Trophoblast cell (in vitro differentiated cells and primary cell): ENCODE measurements at regions not wholly inside any gene's neighbourhood (a gene's known extent, or its start where the extent isn't known, plus 50 kb on each side); places are given as distances from the start of the nearest gene placed in this dataset.

ENCODE experiments used
- DNase-seq, 2 donors: peaks; one replicate each; pipeline ENCODE4 v3.0.0-alpha.2; 2016
- H2AFZ ChIP-seq: 2 replicates; pipeline ENCODE4 v1.6.1; 2013; ENCODE audit warnings: low read length, moderate library complexity, mild to moderate bottlenecking; ENCODE audit not compliant: insufficient read depth, poor library complexity
- H2AK5ac ChIP-seq: 2 replicates; pipeline ENCODE4 v1.6.1; 2013; ENCODE audit warnings: mild to moderate bottlenecking, low read length
- H2BK120ac ChIP-seq: 2 replicates; pipeline ENCODE4 v1.6.1; 2013; ENCODE audit warnings: low read length, mild to moderate bottlenecking, moderate library complexity; ENCODE audit not compliant: insufficient read depth, poor library complexity
- H2BK12ac ChIP-seq: 2 replicates; pipeline ENCODE4 v1.6.1; 2013; ENCODE audit warnings: mild to moderate bottlenecking, low read length, moderate library complexity
- H2BK5ac ChIP-seq: 2 replicates; pipeline ENCODE4 v1.6.1; 2013; ENCODE audit warnings: low read length, low read depth, moderate library complexity, mild to moderate bottlenecking; ENCODE audit not compliant: poor library complexity
- H3K14ac ChIP-seq: 2 replicates; pipeline ENCODE4 v1.6.1; 2013; ENCODE audit warnings: mild to moderate bottlenecking, low read length
- H3K18ac ChIP-seq: 2 replicates; pipeline ENCODE4 v1.6.1; 2013; ENCODE audit warnings: mild to moderate bottlenecking, low read length
- H3K23ac ChIP-seq: 2 replicates; pipeline ENCODE4 v1.6.1; 2013; ENCODE audit warnings: low read length
- H3K27ac ChIP-seq: 2 replicates; pipeline ENCODE4 v1.5.1; 2013; ENCODE audit warnings: low read depth, mild to moderate bottlenecking, inconsistent platforms, low read length, moderate library complexity
- H3K27me3 ChIP-seq: 2 replicates; pipeline ENCODE4 v1.6.1; 2013; ENCODE audit warnings: inconsistent platforms, mild to moderate bottlenecking, low read length, moderate library complexity; ENCODE audit not compliant: insufficient read depth
- H3K36me3 ChIP-seq, 2 experiments: 1 replicate in 1 of 2; 2 replicates in 1 of 2; pipeline ENCODE4 v1.6.1; 2013; ENCODE audit warnings: low read length in 2 of 2, mild to moderate bottlenecking in 2 of 2, moderate library complexity in 1 of 2; ENCODE audit not compliant: insufficient read depth in 2 of 2, control insufficient read depth in 1 of 2
- H3K4ac ChIP-seq: 2 replicates; pipeline ENCODE4 v1.6.1; 2013; ENCODE audit warnings: low read depth, mild to moderate bottlenecking, low read length, moderate library complexity
- H3K4me1 ChIP-seq, 2 experiments: 1 replicate in 1 of 2; 2 replicates in 1 of 2; pipeline ENCODE4 v1.6.1; 2013; ENCODE audit warnings: low read length in 2 of 2, mild to moderate bottlenecking in 2 of 2, moderate library complexity in 1 of 2; ENCODE audit not compliant: insufficient read depth in 2 of 2, control insufficient read depth in 1 of 2
- H3K4me2 ChIP-seq: 2 replicates; pipeline ENCODE4 v1.6.1; 2013; ENCODE audit warnings: inconsistent platforms, mild to moderate bottlenecking, low read length, moderate library complexity
- H3K4me3 ChIP-seq: 2 replicates; pipeline ENCODE4 v1.5.1; 2013; ENCODE audit warnings: mild to moderate bottlenecking, low read depth, low read length, inconsistent platforms
- H3K79me1 ChIP-seq: one replicate; pipeline ENCODE4 v1.6.1; 2013; ENCODE audit warnings: low read length
- H3K79me2 ChIP-seq: 2 replicates; pipeline ENCODE4 v1.6.1; 2013; ENCODE audit warnings: low read length, mild to moderate bottlenecking; ENCODE audit not compliant: control insufficient read depth, insufficient read depth, poor library complexity
- H3K9ac ChIP-seq: 2 replicates; pipeline ENCODE4 v1.6.1; 2013; ENCODE audit warnings: mild to moderate bottlenecking, low read length
- H3K9me3 ChIP-seq: 2 replicates; pipeline ENCODE4 v1.6.1; 2013; ENCODE audit warnings: low read depth, mild to moderate bottlenecking, control low read depth, inconsistent platforms, low read length; ENCODE audit not compliant: insufficient read depth
- H4K12ac ChIP-seq: 2 replicates; pipeline ENCODE4 v1.6.1; 2013; ENCODE audit warnings: low read depth, mild to moderate bottlenecking, low read length, moderate library complexity
- H4K8ac ChIP-seq: 2 replicates; pipeline ENCODE4 v1.6.1; 2013; ENCODE audit warnings: low read depth, mild to moderate bottlenecking, low read length, moderate library complexity
- H4K91ac ChIP-seq: one replicate; pipeline ENCODE4 v1.6.1; 2013; ENCODE audit warnings: low read depth, mild to moderate bottlenecking, low read length, moderate library complexity
- WGBS: extraction: QIAGEN DNeasy Blood & Tissue Kit; methylation state at CpG from one replicate; pipeline ENCODE4 v1.1.7; 2013; ENCODE audit warnings: missing lambda C conversion rate; ENCODE audit not compliant: insufficient read length, insufficient coverage; ENCODE audit errors: extremely low coverage; 5-methylcytosine and 5-hydroxymethylcytosine counted together

- H3K27me3 ChIP-seq, result no peaks in the 10 kb centered on the region
- no peak overlapping the region for H3K4me2 ChIP-seq
- no peak overlapping the region for H4K12ac ChIP-seq
- no peak overlapping the region for H2BK12ac ChIP-seq
- no peak overlapping the region for H2BK5ac ChIP-seq
- no peak for DNase-seq
- H3K9ac ChIP-seq, result no peak overlapping the region
- H3K79me2 ChIP-seq, result no peaks in the 10 kb centered on the region
- no peak overlapping the region for H3K18ac ChIP-seq
- no peak overlapping the region for H3K4me3 ChIP-seq
- no peaks in the 10 kb centered on the region for H3K79me1 ChIP-seq
- H3K4ac ChIP-seq, result no peak overlapping the region
- no peaks in the 10 kb centered on the region for H3K36me3 ChIP-seq
- no peak overlapping the region for H3K27ac ChIP-seq
- peaks cover 0 to 3% of the 10 kb centered on the region in 2 experiments for H3K4me1 ChIP-seq
- no peak overlapping the region for H2AFZ ChIP-seq
- no peak overlapping the region for H2AK5ac ChIP-seq
- H2BK120ac ChIP-seq, result no peak overlapping the region
- H4K8ac ChIP-seq, result no peak overlapping the region
- WGBS, result no CpG with 5 or more reads among the region's 2 CpGs
- no peak overlapping the region for H4K91ac ChIP-seq
- H3K9me3 ChIP-seq, result no peaks in the 10 kb centered on the region
- H3K14ac ChIP-seq, result no peak overlapping the region
- H3K23ac ChIP-seq, result no peak overlapping the region
These were observed 52.4 kb upstream of the SOX21 start for GRCh38 chr13:94764576-94765321.
